ENCODE measurements at regions not wholly inside any gene's neighbourhood (a gene's known extent, or its start where the extent isn't known, plus 50 kb on each side); places are given as distances from the start of the nearest gene placed in this dataset.

GRCh38 chr2:19036091-19036490, 322.3 kb downstream of the OSR1 start:
- Histone ChIP-seq H3K4me2 (ENCODE audit: insufficient read depth, low read length) (no peak overlapping the region), H3K4me3 (no peak overlapping the region), H3K4me1 (replicated peaks in 1 of 2; ENCODE audit: control insufficient read depth in 2 of 2, insufficient read depth in 2 of 2, low read length in 2 of 2) (no peaks in the 10 kb centered on the region), H2AFZ (ENCODE audit: low read depth, low read length) (no peak overlapping the region), H3K36me3 (ENCODE audit: control insufficient read depth, insufficient read depth, low read length) (no peaks in the 10 kb centered on the region), H3K9ac (ENCODE audit: insufficient read depth in 1 of 2, low read depth in 2 of 2, low read length in 2 of 2) (no peak overlapping the region), H4K20me1 (replicated peaks; ENCODE audit: control insufficient read depth, insufficient read depth, low read length) (no peaks in the 10 kb centered on the region), H3K27ac (ENCODE audit: extremely low read depth, low read depth, low read length) (no peak overlapping the region), H3K79me2 (ENCODE audit: control insufficient read depth, insufficient read depth, low read length) (no peaks in the 10 kb centered on the region), H3K27me3 (ENCODE audit: control insufficient read depth in 2 of 2, insufficient read depth in 2 of 2, low read length in 2 of 2) (no peaks in the 10 kb centered on the region), H3K9me1 (ENCODE audit: control insufficient read depth, insufficient read depth, low read length) (no peaks in the 10 kb centered on the region), H3K9me3 (replicated peaks; ENCODE audit: control insufficient read depth, insufficient read depth, low read depth, low read length) (no peaks in the 10 kb centered on the region)
- DNase-seq (ENCODE audit: extremely low read depth in 1 of 4, low spot score in 3 of 4) (no peak), FAIRE-seq (no peak), ATAC-seq (no peak)
- ChIA-PET CTCF (ENCODE audit: low intra/inter-chr PET ratio) (no interaction called here), POLR2A (interaction anchor here (0.7 kb wide), 1 partner anchor 49 kb away, joined by 3 read pairs; no protein-coding TSS in a partner anchor)
- in situ Hi-C loops (cut with MboI), result no loop called here
- no TSS peak for BruUV-seq (replicated peaks)
- intact Hi-C loops (cut with micrococcal nuclease), result no loop called here
- TF ChIP-seq RFX5 (IDR thresholded peaks at IDR 0.05; ENCODE audit: low read depth, low read length), result no peak
- no peak for TF ChIP-seq SMARCA5 (IDR thresholded peaks at IDR 0.05)
- TF ChIP-seq NFYB (IDR thresholded peaks at IDR 0.05; ENCODE audit: extremely low read depth, insufficient read length), result no peak
- no peak for TF ChIP-seq MECOM (CRISPR knock-in tag; IDR thresholded peaks at IDR 0.05)
- TF ChIP-seq, protein P1, sequence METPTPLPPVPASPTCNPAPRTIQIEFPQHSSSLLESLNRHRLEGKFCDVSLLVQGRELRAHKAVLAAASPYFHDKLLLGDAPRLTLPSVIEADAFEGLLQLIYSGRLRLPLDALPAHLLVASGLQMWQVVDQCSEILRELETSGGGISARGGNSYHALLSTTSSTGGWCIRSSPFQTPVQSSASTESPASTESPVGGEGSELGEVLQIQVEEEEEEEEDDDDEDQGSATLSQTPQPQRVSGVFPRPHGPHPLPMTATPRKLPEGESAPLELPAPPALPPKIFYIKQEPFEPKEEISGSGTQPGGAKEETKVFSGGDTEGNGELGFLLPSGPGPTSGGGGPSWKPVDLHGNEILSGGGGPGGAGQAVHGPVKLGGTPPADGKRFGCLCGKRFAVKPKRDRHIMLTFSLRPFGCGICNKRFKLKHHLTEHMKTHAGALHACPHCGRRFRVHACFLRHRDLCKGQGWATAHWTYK (CRISPR knock-in tag; IDR thresholded peaks at IDR 0.05), result no peak
- TF ChIP-seq CLOCK (CRISPR knock-in tag; IDR thresholded peaks at IDR 0.05; ENCODE audit: borderline replicate concordance), result no peak
- TF ChIP-seq ZBTB34 (CRISPR knock-in tag; IDR thresholded peaks at IDR 0.05), result no peak
- no peak for TF ChIP-seq PBX2 (CRISPR knock-in tag; IDR thresholded peaks at IDR 0.05; ENCODE audit: low read depth)
- no peak for TF ChIP-seq PBX2 (tag; conservative IDR thresholded peaks at IDR 0.05; ENCODE audit: low read depth)
- TF ChIP-seq FOXK2 (conservative IDR thresholded peaks at IDR 0.05 in 1 of 2, IDR thresholded peaks at IDR 0.05 in 1 of 2; ENCODE audit: low read depth in 2 of 2), result no peak
- no peak for TF ChIP-seq ZBTB26 (CRISPR knock-in tag; IDR thresholded peaks at IDR 0.05)
- no peak for TF ChIP-seq EZH2 (IDR thresholded peaks at IDR 0.05; ENCODE audit: borderline replicate concordance, low read depth, low read length)
- TF ChIP-seq SRSF9 (IDR thresholded peaks at IDR 0.05; ENCODE audit: borderline replicate concordance, low read depth, low read length), result no peak
- TF ChIP-seq NEUROD1 (IDR thresholded peaks at IDR 0.05; ENCODE audit: borderline replicate concordance, low read depth, low read length, partially characterized antibody), result no peak
